ENCODE measurements at regions not wholly inside any gene's neighbourhood (a gene's known extent, or its start where the extent isn't known, plus 50 kb on each side); places are given as distances from the start of the nearest gene placed in this dataset.

DNA sequence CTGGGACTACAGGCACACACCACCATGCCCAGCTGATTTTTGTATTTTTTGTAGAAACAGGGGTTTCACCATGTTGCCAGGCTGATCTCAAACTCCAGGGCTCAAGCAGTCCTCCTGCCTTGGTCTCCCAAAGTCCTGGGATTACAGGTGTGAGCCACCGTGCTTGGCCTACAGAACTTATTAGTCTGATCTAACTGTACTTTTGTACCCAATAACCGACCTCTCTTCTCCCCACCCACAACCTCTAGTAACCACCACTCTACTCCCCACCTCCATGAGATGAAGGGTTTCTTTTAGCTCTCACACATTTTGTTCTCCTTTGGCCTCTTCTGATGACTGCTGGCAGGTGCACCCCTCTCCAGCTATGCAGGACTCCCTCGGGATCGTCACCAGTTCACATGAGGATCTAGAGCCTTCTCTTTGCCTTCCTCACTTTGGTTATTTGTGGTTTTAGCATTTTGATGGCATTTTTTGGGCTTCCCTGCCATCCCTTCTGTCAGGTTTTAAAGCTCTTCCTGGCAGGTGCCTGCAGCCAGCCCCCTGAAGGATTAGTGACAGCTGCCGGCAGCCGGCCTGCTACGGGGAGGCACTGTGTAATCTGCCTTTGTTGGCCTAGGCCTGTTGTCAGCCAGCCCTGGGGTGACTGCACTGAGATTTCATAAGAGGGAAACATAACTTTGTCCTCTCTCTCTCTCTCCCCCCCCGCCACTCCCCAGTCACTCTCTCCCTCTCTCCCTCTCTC lies 99.8 kb upstream of the ATP1A1 start:
- WGBS (ENCODE audit: insufficient coverage): 53% methylated on average over 5 of the region's 8 CpGs
- no peak overlapping the region for H3K4me2 ChIP-seq (replicated peaks; ENCODE audit: low read depth, low read length, poor library complexity, severe bottlenecking)
- no peak overlapping the region for H3K27ac ChIP-seq (ENCODE audit: low read length in 2 of 2)
- no peak overlapping the region for H2AFZ ChIP-seq (ENCODE audit: insufficient read depth, low read depth, low read length, poor library complexity, severe bottlenecking)
- no peaks in the 10 kb centered on the region for H3K4me1 ChIP-seq (ENCODE audit: control insufficient read depth in 2 of 2, insufficient read depth in 2 of 2, low read length in 2 of 2)
- Mint-ChIP-seq H3K27ac (no peak overlapping the region), H3K27me3 (peaks cover 28% of the 10 kb centered on the region), H3K9me3 (ENCODE audit: insufficient read depth) (no peaks in the 10 kb centered on the region), H3K4me3 (no peak overlapping the region), H3K4me1 (no peaks in the 10 kb centered on the region)
- H3K9me3 ChIP-seq (ENCODE audit: control extremely low read depth in 1 of 3, control insufficient read depth in 2 of 3, insufficient read depth in 1 of 3, low read length in 2 of 3): no peaks in the 10 kb centered on the region
- intact Hi-C loops (cut with micrococcal nuclease): no loop called here
- no peaks in the 10 kb centered on the region for H3K27me3 ChIP-seq (replicated peaks in 1 of 4; ENCODE audit: control extremely low read depth in 1 of 4, control insufficient read depth in 3 of 4, insufficient read depth in 4 of 4, low read length in 3 of 4)
- H3K4me3 ChIP-seq (ENCODE audit: control extremely low read depth in 1 of 5, extremely low read depth in 1 of 5, insufficient read depth in 1 of 5, low read depth in 2 of 5, low read length in 4 of 5): no peak overlapping the region
- ATAC-seq (ENCODE audit: low read depth) (no peak), DNase-seq (no peak)
- no peaks in the 10 kb centered on the region for H3K79me2 ChIP-seq (ENCODE audit: control insufficient read depth, insufficient read depth, low read length)
- TF ChIP-seq EZH2 (IDR thresholded peaks at IDR 0.05; ENCODE audit: borderline replicate concordance, insufficient read depth, low read depth, low read length, poor library complexity, severe bottlenecking): no peak
- TF ChIP-seq, protein P1, sequence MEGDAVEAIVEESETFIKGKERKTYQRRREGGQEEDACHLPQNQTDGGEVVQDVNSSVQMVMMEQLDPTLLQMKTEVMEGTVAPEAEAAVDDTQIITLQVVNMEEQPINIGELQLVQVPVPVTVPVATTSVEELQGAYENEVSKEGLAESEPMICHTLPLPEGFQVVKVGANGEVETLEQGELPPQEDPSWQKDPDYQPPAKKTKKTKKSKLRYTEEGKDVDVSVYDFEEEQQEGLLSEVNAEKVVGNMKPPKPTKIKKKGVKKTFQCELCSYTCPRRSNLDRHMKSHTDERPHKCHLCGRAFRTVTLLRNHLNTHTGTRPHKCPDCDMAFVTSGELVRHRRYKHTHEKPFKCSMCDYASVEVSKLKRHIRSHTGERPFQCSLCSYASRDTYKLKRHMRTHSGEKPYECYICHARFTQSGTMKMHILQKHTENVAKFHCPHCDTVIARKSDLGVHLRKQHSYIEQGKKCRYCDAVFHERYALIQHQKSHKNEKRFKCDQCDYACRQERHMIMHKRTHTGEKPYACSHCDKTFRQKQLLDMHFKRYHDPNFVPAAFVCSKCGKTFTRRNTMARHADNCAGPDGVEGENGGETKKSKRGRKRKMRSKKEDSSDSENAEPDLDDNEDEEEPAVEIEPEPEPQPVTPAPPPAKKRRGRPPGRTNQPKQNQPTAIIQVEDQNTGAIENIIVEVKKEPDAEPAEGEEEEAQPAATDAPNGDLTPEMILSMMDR (IDR thresholded peaks at IDR 0.05): no peak
- POLR2A ChIA-PET: no interaction called here
- CTCF ChIA-PET: interaction anchor here (1.3 kb wide), 1 partner anchor 212 kb away, joined by 3 read pairs; no protein-coding TSS in a partner anchor
- H3K9ac ChIP-seq (ENCODE audit: low read length): no peak overlapping the region
- H3K36me3 ChIP-seq (replicated peaks in 1 of 2; ENCODE audit: control extremely low read depth in 1 of 2, control insufficient read depth in 1 of 2, extremely low read depth in 1 of 2, insufficient read depth in 2 of 2, low read length in 1 of 2): no peaks in the 10 kb centered on the region
- no peaks in the 10 kb centered on the region for H4K20me1 ChIP-seq (ENCODE audit: control insufficient read depth, insufficient read depth, low read length, poor library complexity, severe bottlenecking)

DNA sequence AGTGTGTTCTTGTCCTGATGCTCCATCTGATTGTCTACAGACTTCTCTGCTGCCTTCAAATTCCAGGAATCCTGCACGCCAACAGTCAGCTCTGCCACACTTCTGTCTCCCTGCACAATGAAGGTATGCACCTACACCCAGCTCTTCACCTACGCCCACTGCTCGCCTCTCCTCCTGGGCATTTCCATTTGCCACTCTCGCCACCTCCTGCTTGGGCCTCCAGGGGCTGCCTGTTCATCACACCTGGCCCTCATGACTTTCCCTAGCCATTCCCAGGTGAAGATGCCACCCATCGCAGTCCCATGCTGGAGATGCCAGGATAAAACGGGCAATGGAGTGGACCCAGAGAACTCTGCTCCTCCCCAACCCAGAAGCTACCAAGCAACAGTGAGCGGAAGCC lies 96.5 kb upstream of the ATP1A1 start:
- Histone ChIP-seq H3K4me1 (ENCODE audit: control insufficient read depth in 2 of 2, insufficient read depth in 2 of 2, low read length in 2 of 2) (no peaks in the 10 kb centered on the region), H4K20me1 (ENCODE audit: control insufficient read depth, insufficient read depth, low read length, poor library complexity, severe bottlenecking) (no peaks in the 10 kb centered on the region), H3K27me3 (replicated peaks in 1 of 4; ENCODE audit: control extremely low read depth in 1 of 4, control insufficient read depth in 3 of 4, insufficient read depth in 4 of 4, low read length in 3 of 4) (peaks cover 0 to 5% (median 0%) of the 10 kb centered on the region in 4 experiments), H3K4me3 (ENCODE audit: control extremely low read depth in 1 of 5, extremely low read depth in 1 of 5, insufficient read depth in 1 of 5, low read depth in 2 of 5, low read length in 4 of 5) (no peak overlapping the region), H3K9ac (ENCODE audit: low read length) (no peak overlapping the region), H3K4me2 (replicated peaks; ENCODE audit: low read depth, low read length, poor library complexity, severe bottlenecking) (no peak overlapping the region), H3K9me3 (ENCODE audit: control extremely low read depth in 1 of 3, control insufficient read depth in 2 of 3, insufficient read depth in 1 of 3, low read length in 2 of 3) (peaks cover 0 to 4% (median 0%) of the 10 kb centered on the region in 3 donors), H3K36me3 (replicated peaks in 1 of 2; ENCODE audit: control extremely low read depth in 1 of 2, control insufficient read depth in 1 of 2, extremely low read depth in 1 of 2, insufficient read depth in 2 of 2, low read length in 1 of 2) (no peaks in the 10 kb centered on the region), H3K79me2 (ENCODE audit: control insufficient read depth, insufficient read depth, low read length) (no peaks in the 10 kb centered on the region), H3K27ac (ENCODE audit: low read length in 2 of 2) (no peak overlapping the region), H2AFZ (ENCODE audit: insufficient read depth, low read depth, low read length, poor library complexity, severe bottlenecking) (no peak overlapping the region)
- no peak overlapping the region for H3K4me3 Mint-ChIP-seq
- no peak for ATAC-seq (ENCODE audit: low read depth)
- H3K27ac Mint-ChIP-seq: no peak overlapping the region
- intact Hi-C loops (cut with micrococcal nuclease): no loop called here
- no peaks in the 10 kb centered on the region for H3K4me1 Mint-ChIP-seq
- WGBS (ENCODE audit: insufficient coverage): 96% methylated on average over 6 of the region's 7 CpGs
- CTCF ChIA-PET: interaction anchor here (1.2 kb wide), 1 partner anchor 208 kb away, joined by 3 read pairs; no protein-coding TSS in a partner anchor
- no peak for TF ChIP-seq EZH2 (IDR thresholded peaks at IDR 0.05; ENCODE audit: borderline replicate concordance, insufficient read depth, low read depth, low read length, poor library complexity, severe bottlenecking)
- TF ChIP-seq, protein P1 (IDR thresholded peaks at IDR 0.05): no peak
- no peaks in the 10 kb centered on the region for H3K9me3 Mint-ChIP-seq (ENCODE audit: insufficient read depth)
- no peak for DNase-seq
- H3K27me3 Mint-ChIP-seq: peaks cover 44% of the 10 kb centered on the region
- POLR2A ChIA-PET: no interaction called here
